ENCODE measurements at regions not wholly inside any gene's neighbourhood (a gene's known extent, or its start where the extent isn't known, plus 50 kb on each side); places are given as distances from the start of the nearest gene placed in this dataset.

- TF ChIP-seq ZNF280A (IDR thresholded peaks at IDR 0.05; ENCODE audit: low read depth, partially characterized antibody) (no peak), NFRKB (IDR thresholded peaks at IDR 0.05; ENCODE audit: low read depth) (no peak), ZNF23 (CRISPR knock-in tag; IDR thresholded peaks at IDR 0.05) (no peak), ZBTB8A (IDR thresholded peaks at IDR 0.05; ENCODE audit: partially characterized antibody) (no peak), PML (IDR thresholded peaks at IDR 0.05; ENCODE audit: low read length) (no peak), ZNF184 (CRISPR knock-in tag; IDR thresholded peaks at IDR 0.05) (no peak), AFF1 (IDR thresholded peaks at IDR 0.05; ENCODE audit: low read depth in 1 of 2, partially characterized antibody in 2 of 2) (no peak), ZBTB7A (IDR thresholded peaks at IDR 0.05; ENCODE audit: borderline replicate concordance, control insufficient read depth, low read depth, low read length) (peak; percentile 87; the same call in 1 of the 2 replicates), ZNF274 (IDR thresholded peaks at IDR 0.05; ENCODE audit: borderline replicate concordance, low read depth, low read length) (no peak), ZNF639 (CRISPR knock-in tag; conservative IDR thresholded peaks at IDR 0.05 in 1 of 2, IDR thresholded peaks at IDR 0.05 in 1 of 2) (no peak), SMARCE1 (IDR thresholded peaks at IDR 0.05) (no peak), CHAMP1 (IDR thresholded peaks at IDR 0.05) (no peak), PBX2 (CRISPR knock-in tag; IDR thresholded peaks at IDR 0.05; ENCODE audit: low read depth) (no peak), PBX2 (tag; conservative IDR thresholded peaks at IDR 0.05; ENCODE audit: low read depth) (no peak)
Observed at GRCh38 chr9:97803167-97804058, 49.6 kb upstream of the FOXE1 start (continued).
